ENCODE measurements at regions not wholly inside any gene's neighbourhood (a gene's known extent, or its start where the extent isn't known, plus 50 kb on each side); places are given as distances from the start of the nearest gene placed in this dataset.
"Not testable (repeated sequence)": the region's sequence is repeated elsewhere in the genome, so short reads cannot be mapped to it uniquely, and the experiment has no call there.

DNA sequence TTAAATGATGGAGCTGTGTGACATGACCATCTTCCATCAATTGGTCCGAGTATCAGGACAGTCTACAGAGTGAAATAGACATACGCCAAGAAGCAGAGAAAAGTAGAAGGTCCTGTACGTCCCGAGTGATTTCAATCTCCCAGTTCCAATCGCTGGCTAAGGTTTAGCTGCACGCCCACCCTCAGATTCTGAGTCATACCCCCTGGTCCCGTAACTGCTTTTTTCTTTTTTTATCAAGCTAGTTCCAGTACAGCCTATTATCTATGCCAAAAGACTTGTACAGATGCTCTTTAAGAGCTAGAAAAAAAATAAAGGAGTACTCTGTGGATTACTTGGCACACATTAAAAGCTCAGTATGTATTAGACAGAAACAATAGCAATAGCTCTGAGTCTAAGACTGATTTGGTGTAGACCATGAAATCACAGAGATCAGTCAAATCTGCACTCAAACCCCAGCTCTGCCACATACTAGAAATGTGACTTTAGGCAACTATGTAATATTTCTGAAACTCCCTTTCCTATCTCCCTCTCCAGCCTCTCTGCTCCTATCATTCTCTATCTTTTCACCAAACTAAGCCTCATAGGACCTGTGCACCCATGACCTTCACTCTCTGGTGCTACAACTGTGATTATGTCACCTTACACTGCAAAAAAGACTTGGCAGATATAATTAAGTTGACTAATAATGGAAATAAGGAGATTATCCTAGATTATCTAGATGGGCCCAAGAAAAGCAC lies 63.0 kb upstream of the SRRM3 start:
- peaks cover 29% of the 10 kb centered on the region for H3K27me3 Mint-ChIP-seq
- not testable (repeated sequence) for H3K9me3 Mint-ChIP-seq, H3K4me3 Mint-ChIP-seq, H3K36me3 Mint-ChIP-seq, DNase-seq, H3K27ac Mint-ChIP-seq, H3K4me1 Mint-ChIP-seq
- CTCF ChIA-PET: interaction anchor here (1.3 kb wide), 1 partner anchor 39 kb away, joined by 3 read pairs; no protein-coding TSS in a partner anchor

DNA sequence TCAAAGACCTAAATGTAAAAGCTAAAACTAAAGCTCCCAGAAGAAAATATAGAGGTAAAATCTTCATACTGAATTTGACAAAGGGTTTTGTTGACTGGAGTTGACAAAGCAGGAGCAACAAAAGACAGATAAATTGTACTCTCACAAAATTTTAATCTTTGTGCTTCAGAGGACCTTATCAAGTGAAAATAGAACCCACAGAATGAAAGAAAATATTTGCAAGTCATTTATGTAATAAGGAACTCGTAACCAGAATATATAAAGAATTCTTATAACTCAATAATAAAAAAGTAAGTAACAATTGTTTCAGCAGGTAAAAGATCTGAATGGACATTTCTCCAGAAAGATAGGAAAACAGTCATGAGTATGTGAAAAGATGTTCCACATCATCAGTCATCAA lies 62.0 kb upstream of the SRRM3 start:
- DNase-seq: no peak
- Mint-ChIP-seq H3K4me1 (peaks cover 2% of the 10 kb centered on the region), H3K9me3 (no peaks in the 10 kb centered on the region), H3K36me3 (no peaks in the 10 kb centered on the region), H3K27me3 (peaks cover 28% of the 10 kb centered on the region), H3K4me3 (no peak overlapping the region), H3K27ac (no peak overlapping the region)
- CTCF ChIA-PET: no interaction called here

DNA sequence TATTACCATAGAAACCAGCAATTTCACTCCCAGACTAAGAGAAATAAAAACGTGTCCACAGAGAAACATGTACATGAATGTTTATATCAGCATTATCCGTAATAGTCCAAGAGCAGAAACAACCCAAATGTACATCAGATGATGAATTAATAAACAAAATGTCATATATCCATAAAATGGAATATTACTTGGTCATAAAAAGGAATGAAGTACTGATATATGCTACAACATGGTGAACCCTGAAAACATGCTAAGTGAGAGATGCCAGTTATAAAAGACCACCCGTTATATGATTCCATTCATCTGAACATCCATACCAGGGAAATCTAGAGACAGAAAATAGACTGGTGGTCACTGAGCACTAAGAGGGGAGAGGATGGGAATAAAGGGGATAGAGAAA lies 61.4 kb upstream of the SRRM3 start:
- H3K4me1 Mint-ChIP-seq, H3K9me3 Mint-ChIP-seq, CTCF ChIA-PET, H3K36me3 Mint-ChIP-seq, H3K4me3 Mint-ChIP-seq, DNase-seq, H3K27ac Mint-ChIP-seq: not testable (repeated sequence)
- peaks cover 25% of the 10 kb centered on the region for H3K27me3 Mint-ChIP-seq

DNA sequence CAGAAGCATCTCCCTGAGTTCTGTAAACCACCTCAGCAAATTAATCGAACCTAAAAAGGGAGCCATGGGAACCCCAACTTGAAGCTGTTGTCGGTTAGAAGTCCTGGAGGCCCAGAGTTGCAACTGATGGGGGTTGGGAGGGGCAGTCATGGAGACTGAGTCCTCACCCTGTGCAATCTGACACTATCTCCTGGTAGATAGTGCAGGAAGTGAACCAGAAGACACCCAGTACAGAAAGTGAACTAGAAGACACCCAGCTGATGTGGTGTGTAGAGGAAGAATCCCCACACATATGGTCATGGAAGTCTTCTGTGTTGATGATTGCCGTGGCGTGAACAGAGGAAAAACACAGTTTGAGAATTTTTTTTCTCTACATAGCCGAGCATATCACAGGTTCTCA lies 58.8 kb upstream of the SRRM3 start:
- DNase-seq: no peak
- no peak overlapping the region for H3K4me3 Mint-ChIP-seq
- no peak overlapping the region for H3K27ac Mint-ChIP-seq
- peaks cover 3% of the 10 kb centered on the region for H3K4me1 Mint-ChIP-seq
- no peaks in the 10 kb centered on the region for H3K9me3 Mint-ChIP-seq
- peaks cover 21% of the 10 kb centered on the region for H3K27me3 Mint-ChIP-seq
- CTCF ChIA-PET: interaction anchor here (0.6 to 0.8 kb wide), 2 partner anchors 16 to 171 kb away, joined by 3 read pairs; no protein-coding TSS in a partner anchor
- no peaks in the 10 kb centered on the region for H3K36me3 Mint-ChIP-seq

DNA sequence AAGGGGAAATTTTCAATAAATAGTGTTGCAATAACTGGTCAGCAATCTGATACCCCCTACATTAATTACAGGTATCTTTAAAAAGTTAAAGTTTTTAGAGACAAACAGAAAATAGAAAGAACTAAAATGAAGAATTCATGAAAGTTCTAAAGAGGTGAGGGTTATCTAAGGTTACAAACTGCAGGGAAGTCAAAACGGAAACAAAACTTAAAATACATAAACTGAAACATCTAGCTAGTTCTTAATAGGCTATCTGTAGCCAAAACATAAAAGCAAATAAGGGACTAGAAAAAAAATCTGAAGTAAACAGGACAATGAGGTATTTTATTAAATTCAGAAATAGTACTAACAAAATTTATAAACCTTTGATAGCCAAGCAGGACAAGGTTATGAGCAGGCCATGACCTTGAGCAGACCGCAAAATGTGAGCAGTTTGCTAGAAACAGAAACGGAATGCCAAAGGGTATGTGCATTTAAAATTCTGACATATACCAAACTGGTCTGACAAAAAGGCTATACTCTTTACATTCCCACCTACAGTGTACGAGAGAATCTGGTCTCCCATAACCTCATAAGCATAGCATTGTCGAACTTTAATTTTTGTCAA lies 56.9 kb upstream of the SRRM3 start:
- DNase-seq, H3K27ac Mint-ChIP-seq, H3K4me3 Mint-ChIP-seq, H3K9me3 Mint-ChIP-seq, H3K36me3 Mint-ChIP-seq, CTCF ChIA-PET, H3K4me1 Mint-ChIP-seq: not testable (repeated sequence)
- H3K27me3 Mint-ChIP-seq: peaks cover 17% of the 10 kb centered on the region

DNA sequence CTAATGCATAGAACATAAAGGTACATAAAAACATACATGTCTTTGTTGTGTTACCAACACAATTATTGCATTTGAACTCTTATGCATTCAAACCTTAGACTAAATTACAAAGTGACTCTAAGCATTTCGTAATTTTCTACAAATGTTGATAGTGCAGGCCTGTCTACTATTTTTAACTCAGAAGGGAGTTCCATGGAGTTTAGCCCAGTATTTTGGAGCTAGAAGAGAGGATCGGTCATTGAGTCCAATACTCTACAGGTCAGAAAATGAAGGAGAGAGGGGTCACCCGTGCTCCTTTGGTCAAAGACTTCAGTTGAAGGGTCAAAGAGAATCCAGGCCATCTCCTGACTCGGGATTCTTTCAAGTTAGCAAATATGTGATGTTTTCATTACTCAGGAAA lies 55.3 kb upstream of the SRRM3 start:
- H3K27ac Mint-ChIP-seq: no peak overlapping the region
- peaks cover 15% of the 10 kb centered on the region for H3K27me3 Mint-ChIP-seq
- H3K36me3 Mint-ChIP-seq: peaks cover 2% of the 10 kb centered on the region
- CTCF ChIA-PET: no interaction called here
- H3K4me1 Mint-ChIP-seq: peaks cover 7% of the 10 kb centered on the region
- no peak for DNase-seq
- H3K9me3 Mint-ChIP-seq: no peaks in the 10 kb centered on the region
- no peak overlapping the region for H3K4me3 Mint-ChIP-seq

DNA sequence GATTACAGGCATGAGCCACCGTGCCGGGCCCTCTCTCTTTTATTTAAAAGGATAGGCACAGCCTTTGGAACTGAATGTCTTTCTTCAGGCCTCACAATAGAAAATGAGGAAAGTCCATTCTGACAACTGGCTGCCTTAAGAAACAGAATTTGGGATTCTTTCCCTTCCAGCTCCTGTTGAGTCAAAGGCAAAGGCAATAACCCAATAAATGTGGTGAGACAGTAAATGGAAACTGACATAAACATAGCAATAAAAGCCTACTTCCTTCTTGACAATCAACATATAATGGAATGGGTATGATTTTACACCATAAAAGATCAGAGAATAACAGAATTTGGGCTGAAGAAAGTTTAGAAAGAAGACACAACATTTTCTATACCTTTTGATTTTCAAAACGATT lies 52.7 kb upstream of the SRRM3 start:
- peaks cover 13% of the 10 kb centered on the region for H3K27me3 Mint-ChIP-seq
- H3K27ac Mint-ChIP-seq, H3K36me3 Mint-ChIP-seq, DNase-seq, H3K4me3 Mint-ChIP-seq, H3K9me3 Mint-ChIP-seq, CTCF ChIA-PET: not testable (repeated sequence)
- peaks cover 22% of the 10 kb centered on the region for H3K4me1 Mint-ChIP-seq

DNA sequence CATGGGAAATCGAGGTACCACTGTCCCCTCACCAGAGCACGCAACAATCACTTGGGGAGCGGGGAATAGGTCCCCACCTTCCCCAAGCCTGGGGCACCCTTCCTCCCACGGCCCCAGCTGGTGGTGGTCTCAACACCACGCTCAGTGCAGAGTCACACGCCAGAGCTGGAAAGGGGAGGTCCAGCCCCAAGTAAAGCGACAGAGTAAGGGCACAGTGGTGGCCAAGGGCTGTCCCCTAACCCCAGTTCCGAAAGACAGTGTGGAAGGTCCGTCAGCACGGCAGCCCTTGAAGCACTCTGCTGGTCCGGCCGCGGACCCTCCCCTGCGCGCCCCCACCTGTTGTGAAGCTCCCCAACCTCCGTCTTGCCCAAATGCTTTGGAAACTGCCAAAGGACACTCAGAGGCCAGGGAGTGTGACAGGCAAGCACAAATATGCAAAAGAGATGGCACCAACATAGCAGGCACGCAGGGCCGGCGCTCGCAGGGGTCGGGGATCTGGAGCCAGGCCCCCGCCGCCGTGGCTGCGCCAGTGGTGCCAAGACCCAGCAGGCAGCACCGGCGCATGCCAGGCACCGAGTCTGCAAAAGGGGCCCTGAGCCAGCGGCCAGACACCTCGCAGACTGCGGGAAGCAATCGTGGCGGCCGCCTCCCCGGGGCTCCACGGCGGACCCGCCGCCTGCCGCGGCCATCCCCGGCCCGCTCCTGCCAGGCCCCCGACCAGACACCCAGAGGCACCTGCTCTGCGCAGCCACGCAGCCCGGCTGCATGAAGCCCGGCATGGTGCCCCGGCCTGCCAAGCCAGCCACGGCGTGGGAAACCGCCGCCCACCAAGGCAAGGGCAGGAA lies 51.6 kb upstream of the SRRM3 start:
- CTCF ChIA-PET: no interaction called here

More for the DNA sequence above, 51.6 kb upstream of the SRRM3 start:
- no peaks in the 10 kb centered on the region for H3K9me3 Mint-ChIP-seq
- H3K36me3 Mint-ChIP-seq: peaks cover 2% of the 10 kb centered on the region
- peaks cover 22% of the 10 kb centered on the region for H3K4me1 Mint-ChIP-seq
- H3K27ac Mint-ChIP-seq: no peak overlapping the region
- peaks cover 13% of the 10 kb centered on the region for H3K27me3 Mint-ChIP-seq
- no peak for DNase-seq
- H3K4me3 Mint-ChIP-seq: no peak overlapping the region
